ENCODE measurements at regions not wholly inside any gene's neighbourhood (a gene's known extent, or its start where the extent isn't known, plus 50 kb on each side); places are given as distances from the start of the nearest gene placed in this dataset.
"Not testable (repeated sequence)": the region's sequence is repeated elsewhere in the genome, so short reads cannot be mapped to it uniquely, and the experiment has no call there.

DNA sequence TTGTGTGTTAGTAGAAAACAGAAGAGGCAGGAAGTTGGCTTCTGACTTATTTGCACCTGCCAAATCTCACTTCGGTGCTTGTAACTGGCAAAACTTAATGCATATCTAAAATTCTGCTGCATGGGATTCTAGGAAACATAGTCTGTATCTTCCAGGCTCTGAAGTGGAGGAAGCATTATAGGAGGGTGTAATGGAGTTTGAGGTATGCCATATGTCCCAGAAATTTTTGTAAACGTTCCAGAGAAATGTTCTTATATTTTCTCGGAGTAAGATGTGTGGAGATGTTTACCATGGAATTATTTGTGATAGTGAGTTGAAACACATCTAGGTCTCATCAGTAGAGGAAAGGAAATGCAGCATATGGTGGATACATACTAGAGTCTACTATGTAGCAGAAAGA lies 1329.0 kb upstream of the NUDT12 start:
- no peak for DNase-seq (ENCODE audit: low read depth, low spot score)
- H3K27ac ChIP-seq = no peak overlapping the region

DNA sequence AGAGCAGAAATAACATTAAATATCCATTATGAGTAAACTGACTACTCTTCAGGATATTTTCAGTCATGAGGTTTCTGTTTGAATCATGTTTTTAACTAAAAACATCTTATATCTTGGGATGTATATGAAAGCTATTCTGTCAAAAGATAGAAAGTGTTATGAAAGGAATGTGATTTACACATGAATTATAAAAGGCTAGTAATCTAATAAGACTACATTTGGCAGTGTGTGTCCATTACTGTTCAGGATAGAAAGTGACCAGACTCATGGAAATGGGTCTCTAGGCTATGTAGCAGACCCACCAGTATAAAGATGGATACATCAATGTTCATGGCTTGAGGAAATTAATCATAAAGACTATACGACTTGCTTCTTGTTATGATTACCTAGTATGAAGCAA lies 1328.2 kb upstream of the NUDT12 start:
- no peak for DNase-seq (ENCODE audit: low read depth, low spot score)
- no peak overlapping the region for H3K27ac ChIP-seq

DNA sequence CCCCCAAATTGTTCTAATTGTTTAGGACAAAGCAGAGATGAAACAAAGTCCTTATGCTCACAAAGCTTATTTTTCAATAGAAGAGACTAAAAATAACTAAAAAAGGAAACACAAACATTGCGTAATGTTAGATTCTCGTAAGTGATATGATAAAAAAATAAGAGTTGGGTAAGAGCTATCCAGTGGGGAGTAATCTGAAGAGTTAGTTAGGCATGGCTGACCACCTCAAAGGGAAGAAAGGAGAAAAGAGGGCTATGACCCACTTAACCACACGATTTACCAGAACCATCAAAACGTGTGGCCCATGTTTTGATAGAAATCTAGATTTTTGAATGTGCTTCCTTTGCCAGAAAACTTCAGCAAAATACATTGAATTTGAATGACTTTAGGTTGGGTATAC lies 1296.8 kb upstream of the NUDT12 start:
- no peak overlapping the region for H3K27ac ChIP-seq
- DNase-seq (ENCODE audit: low read depth, low spot score) = no peak

DNA sequence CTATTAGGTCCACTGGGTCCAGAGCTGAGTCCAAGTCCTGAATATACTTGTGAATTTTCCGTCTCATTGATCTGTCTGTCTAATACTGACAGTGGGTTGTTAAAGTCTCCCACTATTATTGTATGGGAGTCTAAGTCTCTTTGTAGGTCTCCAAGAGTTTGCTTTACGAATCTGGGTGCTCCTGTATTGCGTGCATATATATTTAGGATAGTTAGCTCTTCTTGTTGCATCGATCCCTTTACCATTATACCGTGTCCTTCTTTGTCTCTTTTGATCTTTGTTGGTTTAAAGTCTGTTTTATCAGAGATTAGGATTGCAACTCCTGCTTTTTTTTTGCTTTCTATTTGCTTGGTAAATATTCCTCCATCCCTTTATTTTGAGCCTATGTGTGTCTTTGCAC lies 1289.5 kb upstream of the NUDT12 start:
- not testable (repeated sequence) for H3K27ac ChIP-seq; DNase-seq (ENCODE audit: low read depth, low spot score)

DNA sequence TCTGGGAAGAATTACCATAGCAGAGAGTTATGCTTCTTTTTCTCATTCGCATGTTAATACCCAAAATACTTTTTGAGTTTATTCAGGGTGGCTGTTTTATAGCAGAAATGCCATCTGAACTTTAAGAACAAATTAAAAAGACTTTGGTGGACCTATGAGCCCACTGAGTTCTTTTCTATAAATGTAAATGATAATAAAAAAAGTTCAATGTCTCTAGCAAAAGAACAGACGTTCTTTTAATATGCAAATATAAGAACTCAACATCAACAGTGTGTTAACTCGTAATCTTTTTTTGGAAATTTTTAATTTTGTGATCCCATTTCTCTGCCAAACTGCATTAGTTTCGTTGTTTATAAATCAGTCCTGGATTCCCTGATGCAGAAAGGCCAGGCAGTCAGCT lies 1283.0 kb upstream of the NUDT12 start:
- DNase-seq (ENCODE audit: low read depth, low spot score) = no peak
- no peak overlapping the region for H3K27ac ChIP-seq

DNA sequence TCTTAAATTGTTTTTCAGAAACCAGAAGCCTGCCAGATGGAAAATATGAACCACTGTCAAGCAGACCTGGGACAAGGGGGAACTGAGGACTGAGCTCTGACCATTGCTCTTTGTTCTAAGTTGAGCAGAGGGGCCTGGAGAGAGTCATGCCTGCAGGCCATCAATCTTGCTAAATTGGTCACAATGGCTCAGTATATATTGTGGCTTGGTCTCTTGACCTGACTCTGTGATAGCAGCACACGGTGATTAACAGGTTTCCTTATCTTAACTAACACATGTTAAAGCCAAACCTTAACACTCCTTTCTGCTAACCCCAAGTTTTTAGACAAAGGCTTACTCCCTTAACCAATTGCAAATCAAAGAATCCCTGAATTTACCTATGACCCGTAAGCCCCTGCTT lies 1281.2 kb upstream of the NUDT12 start:
- no peak for DNase-seq (ENCODE audit: low read depth, low spot score)

DNA sequence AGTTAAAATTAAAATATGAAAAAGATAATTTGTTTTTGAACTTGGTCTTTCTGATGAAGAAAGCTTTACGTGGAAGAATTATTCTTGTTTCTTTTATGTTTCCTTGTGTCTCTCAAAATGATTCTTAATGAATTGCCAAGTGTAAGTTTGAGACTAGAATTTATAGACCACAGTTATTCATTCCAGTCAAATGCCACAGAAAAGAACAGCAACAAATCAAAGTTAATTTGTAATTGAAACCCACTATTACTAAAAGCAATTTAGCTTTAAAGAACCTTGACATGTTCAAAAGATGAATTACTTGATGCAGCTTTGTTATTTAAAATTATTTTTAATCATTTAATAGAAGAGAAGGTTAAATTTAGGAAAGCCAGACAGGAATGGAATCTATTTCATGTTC lies 1277.7 kb upstream of the NUDT12 start:
- DNase-seq (ENCODE audit: low read depth, low spot score) = no peak
- H3K27ac ChIP-seq = no peak overlapping the region

More for the DNA sequence above, 1281.2 kb upstream of the NUDT12 start:
- H3K27ac ChIP-seq = no peak overlapping the region

DNA sequence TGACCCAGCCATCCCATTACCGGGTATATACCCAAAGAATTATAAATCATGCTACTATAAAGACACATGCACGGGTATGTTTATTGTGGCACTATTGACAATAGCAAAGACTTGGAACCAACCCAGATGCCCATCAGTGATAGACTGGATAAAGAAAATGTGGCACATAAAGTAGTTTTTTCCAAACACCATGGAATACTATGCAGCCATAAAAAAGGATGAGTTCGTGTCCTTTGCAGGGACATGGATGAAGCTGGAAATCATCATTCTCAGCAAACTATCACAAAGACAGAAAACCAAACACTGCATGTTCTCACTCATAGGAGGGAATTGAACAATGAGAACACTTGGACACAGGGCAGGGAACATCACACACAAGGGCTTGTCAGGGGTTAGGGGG lies 1268.9 kb upstream of the NUDT12 start:
- not testable (repeated sequence) for DNase-seq (ENCODE audit: low read depth, low spot score); H3K27ac ChIP-seq

DNA sequence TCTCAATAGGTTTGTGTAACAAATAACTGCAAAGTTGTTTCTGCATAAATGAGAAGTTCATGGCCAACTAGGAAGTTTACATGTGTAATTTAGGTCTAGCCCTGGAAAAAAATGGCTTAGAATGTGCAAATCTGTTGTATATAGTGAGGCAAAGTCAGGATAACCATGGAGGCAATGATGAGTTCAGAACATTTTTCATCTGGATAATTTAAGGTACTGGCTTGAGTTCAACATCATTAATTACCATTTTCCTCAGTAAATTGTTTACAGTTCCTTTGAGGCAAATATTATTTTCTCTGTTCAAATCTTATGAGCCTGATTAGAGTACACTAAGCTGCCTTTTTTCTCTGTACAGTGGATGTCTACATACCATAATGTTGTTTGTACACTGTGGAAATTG lies 1259.0 kb upstream of the NUDT12 start:
- no peak overlapping the region for H3K27ac ChIP-seq
- DNase-seq (ENCODE audit: low read depth, low spot score) = no peak

DNA sequence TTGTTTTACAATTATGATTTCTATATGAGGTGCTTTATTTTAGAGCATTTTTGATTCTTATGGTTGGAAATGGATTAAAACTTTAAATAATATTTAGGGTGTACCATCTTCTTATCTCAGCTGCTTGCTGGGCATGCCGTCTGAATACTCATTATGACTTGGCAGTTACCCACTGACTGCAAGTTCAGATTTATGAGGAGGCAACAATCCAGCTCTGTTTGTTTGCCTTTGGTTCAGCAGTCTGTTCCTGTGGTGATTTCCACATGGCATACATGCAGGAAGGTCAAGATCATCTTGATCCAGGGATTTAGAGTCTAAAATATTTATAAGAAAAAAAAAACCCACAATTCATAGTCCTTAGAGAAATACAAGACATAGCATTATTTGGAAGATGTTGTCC lies 1254.5 kb upstream of the NUDT12 start:
- no peak for DNase-seq (ENCODE audit: low read depth, low spot score)
- H3K27ac ChIP-seq = no peak overlapping the region

DNA sequence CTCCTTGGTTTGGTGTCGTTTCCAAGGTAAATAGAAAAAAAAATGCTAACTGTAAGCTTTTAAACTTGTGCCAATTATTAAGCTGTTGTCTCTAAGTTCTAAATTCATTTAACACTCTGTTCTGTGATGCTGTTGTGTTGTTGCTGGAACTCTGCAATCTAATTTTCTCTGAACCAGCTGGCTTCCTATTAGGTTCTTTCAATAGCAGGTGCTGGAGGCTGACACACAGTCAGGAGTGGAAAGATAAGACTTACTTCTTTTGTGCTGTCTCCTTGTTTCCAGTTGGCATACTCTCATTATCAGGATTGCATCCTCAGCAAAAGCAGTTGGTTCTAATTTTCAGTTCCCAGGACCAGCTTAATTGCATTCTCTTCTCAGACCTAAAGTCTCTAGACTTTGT lies 1252.6 kb upstream of the NUDT12 start:
- no peak overlapping the region for H3K27ac ChIP-seq
- no peak for DNase-seq (ENCODE audit: low read depth, low spot score)

DNA sequence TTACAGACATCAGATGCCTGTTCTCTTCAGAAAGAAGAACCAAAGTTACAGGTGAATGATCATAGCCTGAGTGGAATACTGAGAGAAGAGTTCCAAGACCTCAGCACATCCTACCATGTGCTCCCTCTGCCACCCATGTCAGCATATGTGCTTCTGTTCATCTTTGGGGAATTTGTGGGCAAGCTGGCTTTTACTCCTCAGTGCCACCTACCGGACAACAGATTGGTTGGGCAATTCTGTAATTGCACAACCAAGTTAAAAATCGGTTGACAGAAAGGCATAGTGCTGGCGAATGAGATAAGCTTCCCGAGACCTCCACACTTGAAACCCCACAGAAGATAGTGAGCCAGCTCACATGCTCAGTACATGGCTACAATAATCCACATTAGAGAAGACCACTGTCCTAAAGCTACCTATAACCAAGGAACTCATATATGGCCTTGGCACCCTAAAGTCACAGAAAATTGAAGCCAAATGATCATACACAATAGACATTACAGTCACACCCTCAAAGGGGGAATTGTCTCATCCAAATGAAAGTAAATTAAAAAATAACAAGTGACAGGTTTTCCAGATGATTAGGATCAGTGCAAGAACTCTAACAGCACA lies 1238.0 kb upstream of the NUDT12 start:
- no peak for DNase-seq (ENCODE audit: low read depth, low spot score)
- no peak overlapping the region for H3K27ac ChIP-seq

DNA sequence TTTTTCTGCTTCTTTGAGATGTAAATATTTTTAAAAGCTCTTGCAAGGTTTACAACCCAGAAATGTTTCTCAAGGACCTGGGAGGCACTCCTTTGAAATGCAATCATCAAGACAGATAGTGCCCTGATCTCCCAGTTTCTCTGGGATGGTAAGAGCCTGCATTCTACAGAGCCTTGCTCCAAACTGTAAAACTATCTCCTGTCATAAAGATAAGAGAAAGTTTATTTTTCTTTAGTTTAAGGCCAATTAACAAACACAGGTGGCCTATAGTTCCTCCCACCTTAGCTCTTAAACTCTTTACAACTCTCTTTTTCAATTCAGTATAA lies 1231.1 kb upstream of the NUDT12 start:
- no peak overlapping the region for H3K27ac ChIP-seq
- no peak for DNase-seq (ENCODE audit: low read depth, low spot score)

DNA sequence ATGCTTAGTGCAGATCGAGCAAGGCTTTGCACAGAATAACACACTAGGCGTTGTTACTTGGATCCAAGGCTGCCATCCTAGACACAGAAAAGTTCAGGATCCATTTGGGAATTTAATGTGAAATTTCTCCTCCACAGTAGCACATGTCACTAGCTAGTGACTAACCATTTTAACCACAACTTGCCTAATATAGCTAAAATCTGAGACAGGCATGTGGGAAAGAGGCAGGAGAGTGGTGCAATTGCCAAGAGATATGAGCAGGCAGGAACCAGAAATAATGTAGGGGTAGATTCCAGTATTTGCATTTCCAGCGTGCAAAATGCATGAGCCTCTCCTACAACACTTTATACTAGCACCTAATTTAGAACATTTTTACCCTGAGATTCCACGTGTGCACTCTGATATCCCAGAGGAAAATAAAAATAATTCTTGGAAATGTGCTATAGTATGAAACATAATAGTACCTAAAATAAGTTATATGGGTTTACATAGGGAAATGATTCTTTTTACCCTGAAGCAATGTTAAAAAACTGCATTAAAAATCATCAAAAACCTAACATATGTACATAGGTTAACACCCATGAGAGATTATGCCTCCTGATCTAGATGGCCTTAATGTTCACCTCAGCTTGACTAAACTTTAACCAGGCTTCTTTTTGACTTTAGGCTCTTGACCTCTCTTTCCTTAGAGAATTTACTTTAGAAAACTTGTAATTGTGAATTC lies 1230.6 kb upstream of the NUDT12 start:
- H3K27ac ChIP-seq = no peak overlapping the region
- DNase-seq (ENCODE audit: low read depth, low spot score) = no peak

DNA sequence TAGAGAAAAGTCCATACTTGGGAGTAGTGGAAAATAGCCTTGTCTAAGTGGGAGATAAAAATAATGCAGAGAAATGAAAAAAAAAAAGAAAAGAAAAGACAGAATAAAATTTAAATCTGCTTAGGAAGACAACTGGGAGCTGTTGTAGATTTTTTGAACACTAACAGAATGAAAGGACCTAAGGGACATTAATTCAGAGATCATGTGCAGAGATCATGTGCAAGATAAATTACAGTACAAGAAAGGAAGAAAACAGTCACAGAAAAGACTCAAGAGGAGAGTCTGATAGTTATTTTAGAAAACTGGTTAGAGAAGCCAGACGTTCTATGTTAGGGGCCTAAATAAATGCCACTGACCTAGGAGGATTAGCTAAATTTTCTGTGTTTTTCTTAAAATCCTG lies 1226.8 kb upstream of the NUDT12 start:
- H3K27ac ChIP-seq = no peak overlapping the region
- DNase-seq (ENCODE audit: low read depth, low spot score) = no peak

DNA sequence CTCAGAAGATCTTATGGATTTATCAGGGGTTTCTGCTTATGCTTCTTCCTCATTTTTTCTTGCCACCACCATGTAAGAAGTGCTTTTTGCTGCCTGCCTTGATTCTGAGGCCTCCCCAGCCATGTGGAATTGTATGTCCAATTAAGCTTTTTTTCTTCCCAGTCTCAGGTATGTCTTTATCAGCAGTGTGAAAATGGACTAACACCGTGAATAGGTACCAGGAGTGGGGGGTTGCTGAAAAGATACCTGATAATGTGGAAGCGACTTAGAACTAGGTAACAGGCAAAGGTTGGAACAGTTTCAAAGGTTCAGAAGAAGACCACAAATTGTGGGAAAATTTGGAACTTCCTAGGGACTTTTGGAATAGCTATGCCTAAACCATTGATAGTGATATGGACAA lies 1222.5 kb upstream of the NUDT12 start:
- no peak for DNase-seq (ENCODE audit: low read depth, low spot score)
- no peak overlapping the region for H3K27ac ChIP-seq

DNA sequence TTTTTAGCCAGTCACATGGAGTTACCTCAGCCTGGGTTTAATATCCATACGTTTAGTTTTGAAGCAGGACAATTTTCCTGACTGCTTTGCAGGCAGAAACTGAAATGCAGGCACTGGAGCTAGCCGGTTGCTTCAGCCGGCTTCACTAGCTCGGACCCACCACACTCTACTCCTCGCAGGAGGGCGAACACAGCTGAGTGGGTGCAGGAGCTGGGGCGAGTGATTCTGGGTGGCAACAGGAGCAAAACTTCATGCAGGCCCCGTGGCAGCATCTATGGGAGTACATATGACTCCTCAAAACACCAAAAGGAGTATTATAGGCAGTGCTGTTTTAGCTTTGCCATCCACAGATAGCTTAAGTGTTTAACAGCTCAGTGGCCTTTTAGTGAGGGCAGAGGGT lies 1211.8 kb upstream of the NUDT12 start:
- no peak overlapping the region for H3K27ac ChIP-seq
- no peak for DNase-seq (ENCODE audit: low read depth, low spot score)

DNA sequence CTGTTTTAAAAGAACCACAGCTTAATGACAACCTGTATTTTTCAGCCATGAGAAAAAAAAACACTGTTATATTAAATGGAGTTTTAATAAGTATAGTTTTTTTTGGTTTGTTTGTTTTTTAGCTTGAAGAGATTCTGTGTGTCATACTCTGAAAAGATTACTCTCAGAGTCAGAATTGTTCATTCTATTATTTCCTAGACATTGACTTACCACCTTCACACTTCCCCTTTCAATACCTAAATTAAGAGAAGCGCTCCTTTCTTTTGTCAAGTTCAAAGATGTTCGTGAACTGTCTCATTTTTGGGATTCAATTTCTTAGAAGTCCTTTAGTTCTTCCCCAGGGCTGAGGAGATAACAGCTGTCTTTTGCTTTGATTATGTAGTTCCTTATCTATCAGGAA lies 1201.6 kb upstream of the NUDT12 start:
- DNase-seq (ENCODE audit: low read depth, low spot score) = no peak
- H3K27ac ChIP-seq = no peak overlapping the region

DNA sequence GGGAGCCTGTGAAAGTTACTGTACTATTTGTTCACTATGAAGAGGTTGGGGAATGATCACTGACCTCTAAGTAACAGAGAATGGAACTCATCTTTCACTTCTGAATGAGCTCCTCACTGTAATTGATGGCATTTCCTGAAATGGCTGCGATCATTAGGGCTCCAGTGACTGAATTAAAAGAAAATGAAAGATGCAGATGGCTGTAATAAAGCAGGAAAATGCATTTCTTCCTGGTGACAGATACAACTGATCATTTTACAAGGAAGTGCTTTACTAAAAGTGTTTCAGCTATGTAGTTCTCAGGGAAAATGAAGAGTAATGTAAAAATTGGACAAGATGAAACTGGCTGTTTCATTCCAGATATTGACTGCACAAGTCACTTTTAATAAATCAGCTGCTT lies 1200.6 kb upstream of the NUDT12 start:
- DNase-seq (ENCODE audit: low read depth, low spot score) = no peak
- no peak overlapping the region for H3K27ac ChIP-seq

DNA sequence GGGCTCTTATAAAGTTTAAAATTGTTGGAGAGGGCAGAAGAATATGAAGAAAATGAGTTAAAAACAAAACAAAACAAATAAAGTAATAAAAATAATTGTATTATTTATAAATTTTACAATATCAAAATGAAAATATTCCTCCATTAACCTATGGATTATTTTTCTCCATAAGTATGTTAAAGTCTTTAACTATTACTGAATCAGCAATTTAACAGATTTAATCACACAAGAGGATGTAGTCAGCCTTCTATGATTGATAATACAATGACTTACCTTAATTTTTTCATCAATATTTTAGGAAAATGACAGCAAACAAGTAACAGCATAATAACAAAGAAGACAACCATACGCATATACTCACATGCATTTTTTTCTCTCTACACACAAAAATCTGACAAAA lies 1195.3 kb upstream of the NUDT12 start:
- H3K27ac ChIP-seq = no peak overlapping the region
- DNase-seq (ENCODE audit: low read depth, low spot score) = no peak

DNA sequence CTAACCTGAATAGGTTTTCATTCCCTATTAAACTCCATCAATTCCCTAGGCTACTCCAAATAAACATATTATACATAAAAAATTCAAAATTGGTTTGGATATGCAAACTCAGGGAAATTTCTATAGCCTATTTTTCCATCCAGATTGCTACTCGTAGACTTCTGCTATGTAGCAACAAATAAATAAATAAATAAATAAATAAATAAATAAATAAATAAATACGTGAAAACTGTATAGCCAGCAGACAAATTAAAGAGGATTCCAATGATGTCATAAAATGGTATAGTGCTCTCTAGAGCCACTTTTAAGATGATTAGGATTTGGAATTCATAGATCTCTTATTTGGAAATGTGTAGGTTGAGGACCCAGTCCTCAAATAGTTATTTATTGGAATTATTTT lies 1193.2 kb upstream of the NUDT12 start:
- DNase-seq (ENCODE audit: low read depth, low spot score) = no peak

DNA sequence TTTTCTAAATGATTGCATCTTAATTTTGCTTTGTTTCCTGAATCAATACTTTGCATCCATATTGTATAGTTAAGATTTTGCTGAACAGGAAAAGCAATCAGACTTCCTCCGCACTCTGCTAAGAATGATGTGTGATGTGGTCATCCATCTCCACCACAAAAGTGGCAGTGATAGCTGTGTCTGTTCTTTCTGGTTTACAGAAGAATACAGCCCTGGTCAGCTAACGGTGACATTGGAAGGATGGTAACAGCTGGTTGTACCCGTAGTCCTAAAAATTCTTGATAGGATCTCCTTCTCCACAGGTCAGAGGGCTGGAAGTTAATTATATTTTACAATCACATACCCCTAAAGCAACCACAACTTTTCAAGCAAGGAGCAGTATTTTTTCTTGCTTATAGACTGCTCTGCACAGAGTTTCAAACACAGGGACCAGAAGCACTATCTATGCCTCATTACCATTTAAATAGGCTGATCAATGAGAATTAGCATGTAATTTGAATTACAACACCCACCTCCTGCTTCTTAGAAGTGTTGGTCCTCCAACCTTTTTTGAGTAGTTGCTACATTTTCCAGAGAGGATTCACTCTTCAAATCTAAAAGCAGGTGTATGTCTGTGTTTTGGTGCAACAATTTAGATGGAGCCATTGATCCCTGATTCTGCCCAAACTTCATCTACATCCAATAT lies 1191.9 kb upstream of the NUDT12 start:
- H3K27ac ChIP-seq = no peak overlapping the region
- no peak for DNase-seq (ENCODE audit: low read depth, low spot score)

More for the DNA sequence above, 1193.2 kb upstream of the NUDT12 start:
- H3K27ac ChIP-seq = no peak overlapping the region
